Neural crest cell (in vitro differentiated cells): ENCODE measurements at regions not wholly inside any gene's neighbourhood (a gene's known extent, or its start where the extent isn't known, plus 50 kb on each side); places are given as distances from the start of the nearest gene placed in this dataset.
A peak's percentile ranks its signal among the peaks of the same experiment; 100 is the strongest.

Experiments
- DNase-seq: peaks from one replicate; pipeline ENCODE4 v3.0.0; 2021; ENCODE audit warnings: low read depth, mixed read lengths, low spot score
- H3K27ac Mint-ChIP-seq: one replicate; pipeline ENCODE4 v1.8.0; 2021; ENCODE audit warnings: mild to moderate bottlenecking, mixed read lengths; ENCODE audit not compliant: unreplicated experiment
- H3K27me3 Mint-ChIP-seq: 2 replicates; pipeline ENCODE4 v1.8.0; 2021; ENCODE audit warnings: low read depth, mild to moderate bottlenecking, mixed read lengths
- H3K36me3 Mint-ChIP-seq: 2 replicates; pipeline ENCODE4 v1.8.0; 2021; ENCODE audit warnings: low read depth, mild to moderate bottlenecking, mixed read lengths
- H3K4me1 Mint-ChIP-seq: 2 replicates; pipeline ENCODE4 v1.8.0; 2021; ENCODE audit warnings: mixed read lengths
- H3K4me3 Mint-ChIP-seq: one replicate; pipeline ENCODE4 v1.8.0; 2021; ENCODE audit warnings: mild to moderate bottlenecking, mixed read lengths
- H3K9me3 Mint-ChIP-seq: 2 replicates; pipeline ENCODE4 v1.8.0; 2021; ENCODE audit warnings: mixed read lengths
- TF ChIP-seq, protein P1 (sequence below): fragments of 200-600 bp; sonication (generic); conservative IDR thresholded peaks from 2 replicates; pipeline ENCODE4 v1.5.0; 2021; ENCODE audit warnings: antibody characterized with exemption, mild to moderate bottlenecking

DNA sequence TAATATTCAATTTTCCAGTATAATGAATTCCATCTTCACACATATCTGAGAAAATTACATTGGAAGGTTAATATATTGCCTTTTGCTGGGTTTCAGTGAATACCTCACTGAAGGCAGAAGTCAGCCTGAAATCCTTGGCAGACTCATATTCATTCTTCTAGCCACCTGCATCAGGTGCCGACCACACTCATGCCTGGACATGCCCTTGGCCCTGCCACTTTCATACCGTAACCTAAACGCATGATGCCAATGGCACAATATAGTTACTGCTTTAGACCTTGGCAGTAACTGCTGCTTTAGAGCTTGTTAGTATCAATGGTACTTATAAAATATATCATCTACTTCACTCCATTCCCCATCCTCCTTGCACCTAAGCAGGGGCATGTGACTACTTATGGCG lies 817.6 kb upstream of the CDH8 start:
- TF ChIP-seq, protein P1, sequence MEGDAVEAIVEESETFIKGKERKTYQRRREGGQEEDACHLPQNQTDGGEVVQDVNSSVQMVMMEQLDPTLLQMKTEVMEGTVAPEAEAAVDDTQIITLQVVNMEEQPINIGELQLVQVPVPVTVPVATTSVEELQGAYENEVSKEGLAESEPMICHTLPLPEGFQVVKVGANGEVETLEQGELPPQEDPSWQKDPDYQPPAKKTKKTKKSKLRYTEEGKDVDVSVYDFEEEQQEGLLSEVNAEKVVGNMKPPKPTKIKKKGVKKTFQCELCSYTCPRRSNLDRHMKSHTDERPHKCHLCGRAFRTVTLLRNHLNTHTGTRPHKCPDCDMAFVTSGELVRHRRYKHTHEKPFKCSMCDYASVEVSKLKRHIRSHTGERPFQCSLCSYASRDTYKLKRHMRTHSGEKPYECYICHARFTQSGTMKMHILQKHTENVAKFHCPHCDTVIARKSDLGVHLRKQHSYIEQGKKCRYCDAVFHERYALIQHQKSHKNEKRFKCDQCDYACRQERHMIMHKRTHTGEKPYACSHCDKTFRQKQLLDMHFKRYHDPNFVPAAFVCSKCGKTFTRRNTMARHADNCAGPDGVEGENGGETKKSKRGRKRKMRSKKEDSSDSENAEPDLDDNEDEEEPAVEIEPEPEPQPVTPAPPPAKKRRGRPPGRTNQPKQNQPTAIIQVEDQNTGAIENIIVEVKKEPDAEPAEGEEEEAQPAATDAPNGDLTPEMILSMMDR = no peak
- no peak overlapping the region for H3K27ac Mint-ChIP-seq
- no peak overlapping the region for H3K4me3 Mint-ChIP-seq
- DNase-seq = no peak
- no peaks in the 10 kb centered on the region for H3K36me3 Mint-ChIP-seq
- H3K9me3 Mint-ChIP-seq = no peaks in the 10 kb centered on the region
- peaks cover 3% of the 10 kb centered on the region for H3K4me1 Mint-ChIP-seq
- no peaks in the 10 kb centered on the region for H3K27me3 Mint-ChIP-seq

DNA sequence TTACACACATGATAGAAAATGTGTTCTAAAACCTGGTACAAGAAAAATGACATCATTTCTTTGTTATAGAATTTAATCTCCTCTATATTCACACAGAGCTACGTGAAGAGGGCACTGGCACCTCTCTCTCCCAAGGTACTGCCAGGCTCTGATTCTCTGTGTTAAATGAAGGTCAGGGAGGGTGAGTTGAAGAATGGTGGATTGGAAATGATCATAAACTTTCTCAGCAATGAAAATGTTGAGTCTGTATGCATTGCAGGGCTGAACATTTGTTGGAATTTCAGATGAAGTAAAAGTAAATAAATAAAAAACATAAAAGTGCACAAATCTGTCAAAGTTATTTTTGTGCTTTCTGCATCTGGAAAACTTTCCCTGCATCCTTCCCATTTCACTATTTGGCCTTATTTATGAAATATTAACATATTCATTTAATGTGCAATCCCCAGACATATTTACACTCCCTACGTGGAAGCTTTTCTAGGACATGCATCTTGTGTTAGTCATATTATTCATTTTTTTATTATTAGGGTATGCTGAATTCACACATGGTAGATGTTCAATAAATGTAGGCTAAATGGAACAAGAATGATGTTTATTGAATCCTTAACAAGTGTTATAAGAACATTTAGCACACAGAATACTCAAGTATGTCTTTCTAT lies 810.3 kb upstream of the CDH8 start:
- Mint-ChIP-seq H3K27ac (no peak overlapping the region), H3K4me1 (peaks cover 5% of the 10 kb centered on the region), H3K36me3 (no peaks in the 10 kb centered on the region), H3K27me3 (no peaks in the 10 kb centered on the region), H3K9me3 (peaks cover 6% of the 10 kb centered on the region), H3K4me3 (no peak overlapping the region)
- no peak for DNase-seq
- TF ChIP-seq, protein P1 = no peak

GRCh38 chr16:62832214-62832613 lies 796.0 kb upstream of the CDH8 start:
- Mint-ChIP-seq H3K27me3 (no peaks in the 10 kb centered on the region), H3K4me1 (peaks cover 58% of the 10 kb centered on the region), H3K9me3 (peaks cover 4% of the 10 kb centered on the region), H3K4me3 (peak overlapping the region; percentile 69), H3K36me3 (no peaks in the 10 kb centered on the region), H3K27ac (peak overlapping the region; percentile 14)
- DNase-seq = no peak
- TF ChIP-seq, protein P1 = no peak

DNA sequence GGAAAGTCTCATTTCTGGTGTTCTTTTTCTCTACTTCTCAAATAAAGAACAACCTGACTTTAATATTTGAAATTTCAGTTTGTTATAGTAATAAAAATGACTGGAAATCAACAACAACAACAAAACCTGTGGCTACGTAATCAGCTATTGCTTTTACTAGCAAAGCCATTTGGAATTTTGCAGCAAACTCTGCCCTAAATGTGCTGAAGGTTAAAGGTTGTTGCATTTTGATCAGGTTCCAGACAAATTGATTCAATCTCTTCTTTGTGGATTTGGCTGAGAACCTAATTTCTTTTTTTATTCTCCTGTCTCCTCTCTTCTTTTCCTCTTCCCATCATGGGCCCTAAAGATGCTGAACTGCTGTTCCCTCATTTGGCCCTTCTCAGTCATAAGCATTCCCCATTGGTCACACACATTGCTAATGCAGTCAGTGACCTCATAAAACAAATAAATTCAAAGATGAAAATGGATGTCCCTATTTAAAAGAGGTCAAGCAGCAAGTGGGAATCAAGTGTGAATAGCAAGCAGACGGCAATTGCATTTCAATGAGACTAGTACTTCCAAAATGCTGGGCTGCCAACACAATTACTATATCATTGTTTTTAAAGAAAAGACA lies 795.1 kb upstream of the CDH8 start:
- peak overlapping the region; percentile 89 for H3K27ac Mint-ChIP-seq
- no peaks in the 10 kb centered on the region for H3K27me3 Mint-ChIP-seq
- no peak for DNase-seq
- no peaks in the 10 kb centered on the region for H3K36me3 Mint-ChIP-seq
- H3K9me3 Mint-ChIP-seq = peaks cover 4% of the 10 kb centered on the region
- peaks cover 58% of the 10 kb centered on the region for H3K4me1 Mint-ChIP-seq
- H3K4me3 Mint-ChIP-seq = peak overlapping the region; percentile 73
- TF ChIP-seq, protein P1 = no peak

GRCh38 chr16:62829607-62830006 lies 793.4 kb upstream of the CDH8 start:
- DNase-seq = no peak
- Mint-ChIP-seq H3K4me1 (peaks cover 56% of the 10 kb centered on the region), H3K36me3 (no peaks in the 10 kb centered on the region), H3K27me3 (no peaks in the 10 kb centered on the region), H3K4me3 (peak overlapping the region; percentile 34), H3K27ac (peak overlapping the region; percentile 86), H3K9me3 (peaks cover 8% of the 10 kb centered on the region)
- TF ChIP-seq, protein P1 = no peak
